GM23338 (cell line): ENCODE measurements at regions not wholly inside any gene's neighbourhood (a gene's known extent, or its start where the extent isn't known, plus 50 kb on each side); places are given as distances from the start of the nearest gene placed in this dataset.

Experiments
- ATAC-seq: fragments of 200-7000 bp; cut with Tn5 transposase; 3 replicates; pipeline ENCODE4 v1.9.1; 2020
- DNase-seq: peaks from one replicate; pipeline ENCODE4 v3.0.0-alpha.2; 2015; ENCODE audit warnings: low spot score
- H2AFZ ChIP-seq: fragments of 200-600 bp; sonication (generic); 2 replicates; pipeline ENCODE4 v1.8.0; 2016; ENCODE audit warnings: antibody characterized with exemption, mild to moderate bottlenecking, moderate library complexity
- H3F3A ChIP-seq: fragments of 200-600 bp; sonication (generic); replicated peaks from 2 replicates; pipeline ENCODE4 v1.8.0; 2017; ENCODE audit warnings: antibody characterized with exemption, mixed run types, low read depth
- H3K27ac ChIP-seq: fragments of 200-600 bp; sonication (generic); 2 replicates; pipeline ENCODE4 v1.6.1; 2016; ENCODE audit warnings: low read depth
- H3K27me3 ChIP-seq: fragments of 200-600 bp; sonication (generic); 2 replicates; pipeline ENCODE4 v1.8.0; 2016; ENCODE audit warnings: mild to moderate bottlenecking, mixed run types, moderate library complexity; ENCODE audit not compliant: insufficient read depth
- H3K36me3 ChIP-seq: fragments of 200-600 bp; sonication (generic); 2 replicates; pipeline ENCODE4 v1.8.0; 2016; ENCODE audit warnings: mild to moderate bottlenecking; ENCODE audit not compliant: insufficient read depth
- H3K4me1 ChIP-seq: fragments of 200-600 bp; sonication (generic); 2 replicates; pipeline ENCODE4 v1.8.0; 2016; ENCODE audit warnings: mild to moderate bottlenecking, moderate library complexity; ENCODE audit not compliant: insufficient read depth
- H3K4me2 ChIP-seq: fragments of 200-600 bp; sonication (generic); 2 replicates; pipeline ENCODE4 v1.7.1; 2017; ENCODE audit warnings: mixed run types
- H3K4me3 ChIP-seq: fragments of 200-600 bp; sonication (generic); 2 replicates; pipeline ENCODE4 v1.6.1; 2016; ENCODE audit warnings: mixed run types
- H3K79me2 ChIP-seq: fragments of 200-600 bp; sonication (generic); replicated peaks from 2 replicates; pipeline ENCODE4 v1.8.0; 2017; ENCODE audit warnings: mild to moderate bottlenecking; ENCODE audit not compliant: insufficient read depth
- H3K9me2 ChIP-seq: fragments of 200-600 bp; sonication (generic); 2 replicates; pipeline ENCODE4 v1.8.0; 2017; ENCODE audit not compliant: insufficient read depth
- H4K20me1 ChIP-seq: fragments of 200-600 bp; sonication (generic); replicated peaks from 2 replicates; pipeline ENCODE4 v1.8.0; 2017; ENCODE audit warnings: mild to moderate bottlenecking; ENCODE audit not compliant: insufficient read depth
- H3K27ac Mint-ChIP-seq: 2 replicates; pipeline ENCODE4 v1.8.0; 2020; ENCODE audit warnings: inconsistent platforms, mild to moderate bottlenecking, moderate library complexity, mixed read lengths
- H3K27me3 Mint-ChIP-seq: 3 replicates; pipeline ENCODE4 v1.8.0; 2022; ENCODE audit warnings: low read depth, mild to moderate bottlenecking, moderate library complexity, mixed read lengths, inconsistent platforms; ENCODE audit not compliant: insufficient read depth, poor library complexity
- H3K36me3 Mint-ChIP-seq: 3 replicates; pipeline ENCODE4 v1.8.0; 2021; ENCODE audit warnings: low read depth, mild to moderate bottlenecking, inconsistent platforms, moderate library complexity, mixed read lengths
- H3K4me1 Mint-ChIP-seq: 3 replicates; pipeline ENCODE4 v1.8.0; 2020; ENCODE audit warnings: mild to moderate bottlenecking, inconsistent platforms, mixed read lengths
- H3K4me3 Mint-ChIP-seq: 3 replicates; pipeline ENCODE4 v1.8.0; 2021; ENCODE audit warnings: moderate library complexity, mild to moderate bottlenecking, inconsistent platforms, mixed read lengths
- H3K9me3 Mint-ChIP-seq: 3 replicates; pipeline ENCODE4 v1.8.0; 2020; ENCODE audit warnings: moderate library complexity, mild to moderate bottlenecking, inconsistent platforms, mixed read lengths
- CREB1 ChIP-seq: fragments of 250-450 bp; sonication (Bioruptor Pico); IDR thresholded peaks from 2 replicates; pipeline ENCODE4 v1.5.0; 2020; ENCODE audit warnings: low read depth, mild to moderate bottlenecking, moderate library complexity
- ETS1 ChIP-seq: IDR thresholded peaks from 2 replicates; pipeline ENCODE4 v1.6.1; 2016; ENCODE audit warnings: antibody characterized with exemption
- EZH2 ChIP-seq: fragments of 200-600 bp; sonication (generic); IDR thresholded peaks from one replicate; pipeline ENCODE4 v1.8.0; 2017; ENCODE audit warnings: antibody characterized with exemption, mild to moderate bottlenecking, low read depth; ENCODE audit not compliant: unreplicated experiment
- EZH2phosphoT487 ChIP-seq: fragments of 200-600 bp; sonication (generic); IDR thresholded peaks from one replicate; pipeline ENCODE4 v1.8.1; 2018; ENCODE audit warnings: antibody characterized with exemption; ENCODE audit not compliant: unreplicated experiment
- JUNB ChIP-seq: IDR thresholded peaks from one replicate; pipeline ENCODE4 v1.6.1; 2016; ENCODE audit warnings: antibody characterized with exemption; ENCODE audit not compliant: unreplicated experiment
- NANOG ChIP-seq: IDR thresholded peaks from 2 replicates; pipeline ENCODE4 v1.6.1; 2016; ENCODE audit warnings: antibody characterized with exemption, borderline replicate concordance
- POLR2AphosphoS5 ChIP-seq: IDR thresholded peaks from 2 replicates; pipeline ENCODE4 v1.6.1; 2016; ENCODE audit warnings: antibody characterized with exemption, low read depth
- REST ChIP-seq: IDR thresholded peaks from one replicate; pipeline ENCODE4 v1.6.1; 2018; ENCODE audit warnings: antibody characterized with exemption; ENCODE audit not compliant: unreplicated experiment
- STAT1 ChIP-seq: IDR thresholded peaks from one replicate; pipeline ENCODE4 v1.6.1; 2016; ENCODE audit warnings: antibody characterized with exemption; ENCODE audit not compliant: unreplicated experiment
- ZNF114 ChIP-seq: fragments of 250-450 bp; sonication (Bioruptor Pico); IDR thresholded peaks from 2 replicates; pipeline ENCODE4 v1.5.0; 2020; ENCODE audit warnings: mild to moderate bottlenecking, moderate library complexity

GRCh38 chr3:130801473-130801872 lies 54.8 kb upstream of the PIK3R4 start:
- no peak overlapping the region for H3K4me3 Mint-ChIP-seq
- no peaks in the 10 kb centered on the region for H3F3A ChIP-seq
- TF ChIP-seq JUNB, result no peak
- TF ChIP-seq ETS1, result no peak
- no peak for TF ChIP-seq EZH2phosphoT487
- H3K27me3 Mint-ChIP-seq, result no peaks in the 10 kb centered on the region
- DNase-seq (no peak), ATAC-seq (no peak)
- H3K79me2 ChIP-seq, result no peaks in the 10 kb centered on the region
- peaks cover 28% of the 10 kb centered on the region for H3K9me3 Mint-ChIP-seq
- no peak overlapping the region for H2AFZ ChIP-seq
- H3K36me3 ChIP-seq, result peaks cover 7% of the 10 kb centered on the region; the same call in 1 of the 2 replicates
- H3K4me3 ChIP-seq, result no peak overlapping the region
- H3K27ac Mint-ChIP-seq, result no peak overlapping the region
- H3K9me2 ChIP-seq, result no peaks in the 10 kb centered on the region
- no peak overlapping the region for H3K27ac ChIP-seq
- H3K4me2 ChIP-seq, result no peak overlapping the region
- peaks cover 18% of the 10 kb centered on the region; the same call in 2 of the 3 replicates for H3K36me3 Mint-ChIP-seq
- H3K4me1 Mint-ChIP-seq, result peaks cover 1% of the 10 kb centered on the region; the same call in 1 of the 3 replicates
- no peaks in the 10 kb centered on the region for H4K20me1 ChIP-seq
- peaks cover 4% of the 10 kb centered on the region for H3K4me1 ChIP-seq
- H3K27me3 ChIP-seq, result no peaks in the 10 kb centered on the region

- H3K4me3 ChIP-seq, result no peak overlapping the region
- no peaks in the 10 kb centered on the region for H3F3A ChIP-seq
- Mint-ChIP-seq H3K27ac (no peak overlapping the region), H3K36me3 (peaks cover 17% of the 10 kb centered on the region; the same call in 2 of the 3 replicates), H3K27me3 (peaks cover 1% of the 10 kb centered on the region), H3K9me3 (peaks cover 27% of the 10 kb centered on the region), H3K4me3 (no peak overlapping the region), H3K4me1 (peaks cover 2% of the 10 kb centered on the region)
- TF ChIP-seq CREB1 (CRISPR knock-in tag) (no peak), ETS1 (no peak), NANOG (no peak)
- H3K36me3 ChIP-seq, result peaks cover 5% of the 10 kb centered on the region
- no peak overlapping the region for H3K4me2 ChIP-seq
- H3K4me1 ChIP-seq, result no peaks in the 10 kb centered on the region
- H3K27ac ChIP-seq, result no peak overlapping the region
- ATAC-seq, result no peak
- peaks cover 8% of the 10 kb centered on the region; the same call in 1 of the 2 replicates for H3K9me2 ChIP-seq
- H2AFZ ChIP-seq, result no peak overlapping the region
- no peak for DNase-seq
- H3K79me2 ChIP-seq, result no peaks in the 10 kb centered on the region
- H4K20me1 ChIP-seq, result no peaks in the 10 kb centered on the region
- no peaks in the 10 kb centered on the region for H3K27me3 ChIP-seq
Measured at GRCh38 chr3:130811557-130811956, 64.9 kb upstream of the PIK3R4 start.

GRCh38 chr3:130814691-130815472 lies 68.3 kb upstream of the PIK3R4 start:
- H3K4me2 ChIP-seq, result no peak overlapping the region
- no peaks in the 10 kb centered on the region for H3K27me3 ChIP-seq
- no peak overlapping the region for H2AFZ ChIP-seq
- Mint-ChIP-seq H3K9me3 (peaks cover 25% of the 10 kb centered on the region), H3K4me3 (no peak overlapping the region), H3K27ac (no peak overlapping the region), H3K4me1 (peaks cover 19% of the 10 kb centered on the region), H3K27me3 (peaks cover 1% of the 10 kb centered on the region), H3K36me3 (peaks cover 17% of the 10 kb centered on the region; the same call in 2 of the 3 replicates)
- H3K9me2 ChIP-seq, result 0 out of 2 replicates have a peak, but pooled peaks cover 7% of the 10 kb centered on the region
- H3F3A ChIP-seq, result no peaks in the 10 kb centered on the region
- H3K4me3 ChIP-seq, result no peak overlapping the region
- no peak for TF ChIP-seq POLR2AphosphoS5
- TF ChIP-seq EZH2, result no peak
- TF ChIP-seq ZNF114 (CRISPR knock-in tag), result no peak
- no peak for TF ChIP-seq STAT1
- no peak for TF ChIP-seq JUNB
- TF ChIP-seq NANOG, result no peak
- no peak for TF ChIP-seq ETS1
- no peak for TF ChIP-seq REST
- H4K20me1 ChIP-seq, result no peaks in the 10 kb centered on the region
- peaks cover 5% of the 10 kb centered on the region for H3K36me3 ChIP-seq
- H3K27ac ChIP-seq, result no peak overlapping the region
- H3K4me1 ChIP-seq, result no peaks in the 10 kb centered on the region
- DNase-seq (no peak), ATAC-seq (no peak)
- no peaks in the 10 kb centered on the region for H3K79me2 ChIP-seq
